GM19023 (cell line): ENCODE measurements at regions not wholly inside any gene's neighbourhood (a gene's known extent, or its start where the extent isn't known, plus 50 kb on each side); places are given as distances from the start of the nearest gene placed in this dataset.
"Not testable (repeated sequence)": the region's sequence is repeated elsewhere in the genome, so short reads cannot be mapped to it uniquely, and the experiment has no call there.

Source experiments
- ATAC-seq: cut with Tn5 transposase; IDR thresholded peaks from one replicate; pipeline ENCODE4 v1.9.1; 2021; ENCODE audit warnings: mild to moderate bottlenecking, moderate library complexity; ENCODE audit not compliant: unreplicated experiment

DNA sequence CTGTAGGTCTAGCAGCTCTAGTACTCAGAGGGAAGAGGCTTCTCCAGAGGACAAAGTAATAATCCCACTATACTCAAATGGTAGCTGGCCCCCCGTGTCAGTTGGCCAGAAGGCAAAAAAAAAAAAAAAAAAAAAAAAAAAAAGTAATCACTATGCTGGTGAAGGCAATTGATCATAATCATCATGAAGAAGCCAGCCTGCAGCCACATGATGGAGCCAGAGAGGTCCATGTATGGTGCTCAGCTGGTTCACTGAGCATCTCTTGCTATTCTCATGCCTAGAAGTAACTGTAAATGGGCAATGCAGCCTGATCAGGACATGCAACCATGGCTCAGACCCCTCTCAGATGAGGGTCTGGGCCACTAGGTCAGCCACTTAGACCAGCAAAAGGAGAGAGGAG lies 378.8 kb downstream of the MED13L start:
- ATAC-seq: no peak

DNA sequence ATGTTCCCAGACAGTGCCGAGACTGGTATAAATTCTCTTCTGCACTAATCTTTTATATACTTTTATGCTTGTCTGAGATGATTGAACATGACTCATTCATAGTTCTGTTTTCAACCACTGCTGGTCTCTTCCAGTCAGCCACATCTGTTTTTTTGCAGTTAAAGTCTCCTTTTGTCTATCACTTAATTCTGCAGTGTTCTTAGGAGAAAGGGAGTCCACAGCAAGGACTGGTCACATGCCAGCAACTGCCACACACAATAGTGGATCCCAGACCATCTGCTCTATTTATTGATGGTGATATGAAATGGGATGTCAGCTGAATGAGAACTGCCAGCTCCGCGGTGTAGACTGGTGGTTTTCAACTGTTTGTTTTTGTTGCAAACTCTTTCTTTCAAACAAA lies 379.8 kb downstream of the MED13L start:
- no peak for ATAC-seq

DNA sequence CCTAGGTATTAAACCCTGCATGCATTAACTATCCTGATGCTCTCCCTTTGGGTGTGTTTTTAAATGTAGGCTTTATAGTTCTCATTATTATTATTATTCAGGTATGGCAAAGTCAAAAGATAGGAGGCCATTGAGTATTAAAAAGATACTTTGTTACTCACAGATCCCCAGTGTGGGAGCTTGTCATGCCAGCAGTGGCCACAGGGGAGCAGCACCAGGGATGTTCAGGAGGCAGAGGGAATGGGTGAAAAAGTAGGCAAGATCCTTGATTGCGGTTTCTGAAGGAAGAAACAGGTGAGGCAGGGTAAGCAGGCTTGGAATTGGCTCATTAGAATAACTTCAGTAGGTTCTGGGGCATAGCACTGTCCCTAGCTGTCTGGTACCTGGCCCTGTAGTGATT lies 382.2 kb downstream of the MED13L start:
- ATAC-seq: no peak

DNA sequence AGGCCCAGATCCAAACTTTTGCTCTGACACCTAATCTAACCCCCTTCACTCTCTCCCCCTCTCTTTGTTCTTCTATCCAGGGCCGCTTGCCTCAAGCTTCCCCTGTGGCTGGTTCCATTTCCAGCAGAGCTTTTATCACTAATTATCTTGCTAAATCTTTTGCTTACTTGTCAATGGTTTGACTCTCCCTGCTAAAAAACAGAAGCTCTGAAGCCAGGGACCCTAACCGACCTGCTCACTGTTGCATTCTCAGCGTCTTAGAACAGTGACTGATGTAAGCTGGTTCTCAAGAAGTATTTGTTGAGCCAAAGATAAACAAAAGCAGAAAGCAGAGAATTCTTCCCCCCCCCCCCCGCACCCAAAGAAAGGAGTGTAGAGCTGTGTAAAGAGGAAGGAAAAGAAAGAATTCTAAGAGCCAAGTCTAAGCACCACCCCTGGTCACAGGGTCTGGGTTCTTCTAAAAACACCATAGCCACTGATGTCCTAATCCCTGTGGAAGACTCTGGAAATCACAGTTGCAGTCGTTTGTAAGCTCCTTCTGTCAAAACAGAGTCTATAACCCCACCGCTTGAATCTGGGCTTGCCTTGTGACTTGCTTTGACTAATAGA lies 385.8 kb downstream of the MED13L start:
- no peak for ATAC-seq

DNA sequence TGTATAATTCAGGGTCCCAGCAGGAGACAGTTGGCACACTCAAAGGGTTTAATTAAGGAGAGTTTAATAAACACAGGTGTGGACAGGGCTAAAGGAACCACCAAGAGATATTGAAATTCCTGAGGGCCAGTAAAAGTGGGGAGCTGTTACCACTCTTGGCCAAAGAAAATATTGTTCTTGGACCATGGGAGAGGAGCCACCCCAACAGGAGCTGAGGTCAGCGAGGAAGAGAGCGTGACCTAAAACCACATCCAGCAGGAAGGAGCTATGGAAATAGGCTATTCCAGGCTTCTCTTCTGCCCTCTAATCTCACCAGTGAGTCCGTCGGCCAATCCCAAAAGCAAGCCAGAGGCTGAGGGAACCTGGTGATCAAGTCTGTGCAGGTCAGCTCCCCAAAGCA lies 390.8 kb downstream of the MED13L start:
- ATAC-seq: no peak

DNA sequence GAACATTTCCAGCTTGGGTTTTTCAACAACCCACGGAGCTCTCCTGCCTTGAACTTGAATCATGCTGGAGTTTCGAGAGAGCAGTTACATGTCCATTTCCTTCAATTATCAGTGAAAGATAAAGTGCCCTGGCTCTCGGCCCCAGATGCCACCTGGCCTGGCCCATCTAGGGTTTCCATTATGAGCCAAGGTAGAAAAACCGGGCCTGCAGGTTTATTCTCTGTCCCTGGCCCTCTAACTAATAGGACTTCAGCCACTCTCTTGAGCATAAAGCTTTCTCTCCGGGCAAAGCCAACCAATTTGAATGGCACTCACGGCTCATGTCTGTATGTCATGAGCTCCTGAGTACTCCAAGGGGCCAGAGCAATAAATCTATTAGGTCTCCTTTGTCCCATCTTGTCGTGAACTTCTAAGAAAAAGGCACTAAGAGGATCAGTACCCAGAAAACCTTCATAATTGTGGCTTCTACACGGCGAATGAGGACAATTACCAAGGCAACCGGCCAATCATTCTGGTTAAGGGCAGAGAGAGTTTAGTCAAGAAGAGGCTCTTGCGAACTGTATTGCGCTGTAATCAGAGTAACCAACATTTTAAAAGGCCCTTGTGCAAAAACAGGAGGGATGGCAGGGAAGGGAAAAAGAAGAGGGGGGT lies 392.3 kb downstream of the MED13L start:
- ATAC-seq: no peak

DNA sequence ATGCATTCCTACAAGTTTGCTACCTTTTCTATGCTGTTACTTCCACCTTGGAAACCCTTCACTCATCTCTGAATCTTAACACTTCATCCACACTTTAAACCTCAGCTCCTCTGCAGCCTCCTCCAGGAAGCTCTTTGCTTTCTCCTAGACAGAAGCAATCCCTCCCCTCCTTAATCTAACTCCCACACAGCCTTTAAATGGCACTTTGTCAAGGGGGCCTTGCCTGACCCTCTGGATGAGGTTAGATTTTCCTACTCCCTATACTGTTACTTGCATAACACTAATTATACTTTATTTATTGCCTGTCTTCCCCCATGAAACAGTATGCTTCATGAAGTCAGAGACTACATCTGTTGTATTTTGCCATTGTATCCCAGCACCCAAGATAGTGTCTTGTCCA lies 394.6 kb downstream of the MED13L start:
- no peak for ATAC-seq

DNA sequence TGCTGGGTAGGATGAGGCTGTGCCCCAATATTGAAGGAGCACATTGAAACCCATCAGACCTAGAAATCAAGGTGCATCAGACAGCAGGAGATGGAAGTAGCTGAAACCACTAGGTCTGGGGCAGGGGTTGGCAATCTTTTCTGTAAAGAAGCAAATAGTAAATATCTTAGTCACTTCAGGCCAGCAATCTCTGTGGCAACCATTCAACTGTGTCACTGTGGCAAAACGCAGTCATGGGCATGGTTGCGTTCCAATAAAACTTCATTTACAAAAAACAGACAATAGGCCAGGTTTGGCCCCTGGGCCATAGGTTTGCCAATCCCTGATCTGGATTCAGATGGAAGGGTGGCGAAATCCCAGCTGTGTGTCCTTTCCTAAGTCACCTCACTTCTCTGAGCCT lies 397.3 kb downstream of the MED13L start:
- ATAC-seq: no peak

DNA sequence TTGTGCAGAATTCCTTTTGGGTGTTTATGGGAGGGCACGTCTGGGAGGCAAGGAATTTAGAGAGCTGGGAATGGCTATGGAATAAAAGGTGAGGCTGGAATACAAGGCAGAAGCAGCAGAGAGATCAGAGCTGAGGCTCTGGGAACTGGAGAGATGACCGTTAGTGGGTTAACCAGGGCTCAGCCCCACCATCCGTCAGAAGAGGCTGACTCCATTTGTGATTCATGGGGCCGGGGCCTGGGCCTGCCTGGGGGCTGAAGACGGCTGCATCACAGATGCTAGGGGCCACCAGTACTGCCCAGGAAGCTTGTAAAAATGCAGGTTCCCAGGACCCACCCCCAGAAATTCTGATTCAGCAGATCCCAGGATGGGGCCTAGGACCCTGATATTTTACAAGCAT lies 398.1 kb downstream of the MED13L start:
- no peak for ATAC-seq

DNA sequence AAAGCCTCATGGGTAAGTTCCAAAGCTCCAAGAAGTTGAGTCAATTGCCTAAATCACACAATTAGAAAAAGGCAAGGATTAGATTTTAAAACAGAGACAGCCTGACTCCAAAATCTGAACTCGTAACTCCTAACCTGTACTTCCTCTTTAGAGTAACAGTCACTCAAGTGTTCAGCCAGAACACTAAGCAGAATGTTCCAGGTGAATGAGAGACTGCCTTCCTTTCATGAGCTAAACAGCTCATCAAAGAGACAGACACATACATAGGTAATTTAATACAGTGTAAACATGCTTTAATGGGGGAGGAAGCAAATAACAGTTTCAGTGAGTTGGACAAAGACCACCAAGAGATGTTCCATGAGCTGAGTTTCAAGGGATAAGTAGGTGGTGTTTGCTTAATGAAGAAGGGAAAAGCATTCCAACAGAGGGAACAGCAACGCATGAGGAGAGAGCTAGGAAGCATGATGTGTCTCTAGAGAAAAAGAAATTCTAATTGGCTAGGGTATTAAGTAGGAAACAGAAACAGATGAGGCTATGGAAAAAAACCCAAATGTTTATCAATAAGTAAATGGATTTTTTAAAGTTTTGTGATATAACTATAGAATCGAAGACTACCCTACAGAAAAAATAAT lies 403.9 kb downstream of the MED13L start:
- no peak for ATAC-seq

DNA sequence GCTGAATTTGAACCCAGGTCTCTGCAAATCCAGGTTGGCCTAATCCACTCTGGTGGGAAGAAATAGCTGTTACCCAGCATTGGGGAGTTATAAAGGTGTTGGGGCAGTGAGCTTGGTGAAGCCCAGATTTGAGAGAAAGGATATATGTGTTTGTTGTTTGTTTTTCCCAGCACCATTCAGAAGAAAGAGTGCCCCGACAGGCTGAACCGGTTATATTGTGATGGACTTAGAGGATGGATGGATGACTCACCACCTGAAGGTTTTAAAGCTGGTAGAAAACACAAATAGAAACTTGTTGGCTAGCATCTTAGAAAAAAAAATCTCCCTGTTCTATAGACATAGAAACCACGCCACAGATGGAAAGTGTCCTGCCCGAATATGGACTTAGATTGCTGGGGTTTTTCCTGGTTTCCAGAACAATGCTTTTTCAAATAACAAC lies 404.6 kb downstream of the MED13L start:
- no peak for ATAC-seq

DNA sequence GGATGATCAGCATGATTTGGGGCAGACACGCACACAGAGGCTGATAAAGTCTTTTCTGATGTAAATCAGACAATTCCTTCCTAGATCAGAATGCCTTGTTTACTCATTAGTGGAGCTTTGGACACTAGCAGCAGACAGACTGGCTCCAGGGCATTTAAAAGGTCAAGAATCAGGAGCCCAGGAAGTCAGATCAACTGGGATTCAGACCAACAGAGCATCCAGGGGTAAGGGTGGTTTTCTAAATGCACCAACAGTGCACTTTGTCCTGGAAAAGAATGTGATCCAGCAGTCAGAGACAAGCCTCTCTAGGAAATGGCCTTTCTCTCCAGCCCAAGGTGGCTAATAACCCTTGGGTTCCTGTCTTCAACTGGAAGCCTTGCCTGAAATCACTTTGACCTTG lies 405.3 kb downstream of the MED13L start:
- no peak for ATAC-seq

DNA sequence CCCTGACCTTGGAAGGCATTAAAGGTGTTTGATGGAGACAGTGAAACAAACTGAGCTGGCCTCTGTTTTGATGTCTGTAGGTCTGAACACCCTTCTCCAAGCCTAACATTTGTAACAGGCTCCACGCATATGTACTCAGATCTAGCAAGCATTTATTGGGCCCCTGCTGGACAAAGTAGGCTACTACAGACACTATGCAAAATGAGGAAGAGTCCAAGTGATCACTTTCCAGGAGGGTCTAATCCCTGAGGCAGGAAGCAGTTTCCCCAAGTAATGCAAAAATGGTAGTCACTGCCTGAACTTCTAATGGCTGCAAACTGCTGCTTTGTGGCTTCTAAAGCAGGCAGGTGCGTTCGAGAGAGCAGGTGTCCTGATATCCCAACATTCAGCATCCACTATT lies 405.8 kb downstream of the MED13L start:
- ATAC-seq: no peak

DNA sequence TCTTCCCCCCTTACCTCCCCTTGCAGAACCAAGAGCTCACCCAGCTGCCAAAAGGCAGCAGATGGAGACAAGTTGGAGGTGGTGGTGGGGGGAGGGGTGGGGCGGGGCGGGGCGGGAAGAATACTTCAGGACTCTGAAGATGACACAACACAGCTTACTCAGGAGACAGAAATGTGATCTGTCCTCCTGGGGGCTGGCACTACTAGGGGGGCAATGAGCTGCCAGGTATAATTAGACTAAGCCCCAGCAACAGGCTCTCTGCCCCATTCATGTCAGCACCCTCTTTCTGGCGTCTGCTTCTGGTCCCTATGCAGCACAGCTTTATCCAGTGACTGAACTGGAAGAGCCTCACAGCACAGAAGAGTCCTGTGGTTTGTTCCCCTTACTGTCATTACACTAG lies 407.0 kb downstream of the MED13L start:
- no peak for ATAC-seq

DNA sequence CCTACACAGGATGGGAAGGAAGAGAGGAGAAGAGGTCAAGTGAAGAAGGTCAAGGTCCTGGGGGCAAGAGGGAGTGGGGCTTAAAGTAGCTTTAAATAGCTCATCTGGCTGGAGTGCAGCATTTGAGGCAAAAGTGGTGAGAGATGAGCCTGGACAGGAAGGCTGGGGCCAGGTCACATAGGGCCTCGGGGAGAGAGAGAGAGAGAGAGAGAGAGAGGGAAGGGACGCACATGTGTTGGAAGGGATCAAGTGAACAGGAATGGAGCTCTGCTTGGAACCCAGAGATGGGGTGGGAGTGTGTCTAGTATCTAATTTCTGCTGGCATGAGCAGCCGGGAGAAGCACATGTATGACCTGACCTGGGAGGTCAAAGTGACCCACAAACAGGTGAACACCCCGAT lies 407.5 kb downstream of the MED13L start:
- ATAC-seq: no peak

DNA sequence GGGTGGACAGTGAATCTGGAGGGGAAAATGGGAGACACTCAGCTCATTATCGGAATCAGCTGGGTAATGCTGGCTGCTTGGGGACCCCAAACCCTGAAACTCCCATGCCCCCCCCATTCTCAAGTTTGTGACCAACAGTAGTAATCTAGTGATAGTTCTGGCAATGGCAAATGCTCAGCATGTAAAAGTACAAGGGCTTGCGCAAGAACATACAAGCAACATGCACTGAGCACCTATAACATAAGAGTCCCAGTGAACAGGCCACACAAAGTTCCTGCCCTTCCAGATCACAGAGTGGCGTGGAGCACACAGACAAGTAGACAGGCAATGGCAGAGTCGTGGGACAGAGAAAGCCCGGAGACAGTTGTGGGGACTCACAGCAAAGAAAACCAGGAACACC lies 407.9 kb downstream of the MED13L start:
- ATAC-seq: no peak

DNA sequence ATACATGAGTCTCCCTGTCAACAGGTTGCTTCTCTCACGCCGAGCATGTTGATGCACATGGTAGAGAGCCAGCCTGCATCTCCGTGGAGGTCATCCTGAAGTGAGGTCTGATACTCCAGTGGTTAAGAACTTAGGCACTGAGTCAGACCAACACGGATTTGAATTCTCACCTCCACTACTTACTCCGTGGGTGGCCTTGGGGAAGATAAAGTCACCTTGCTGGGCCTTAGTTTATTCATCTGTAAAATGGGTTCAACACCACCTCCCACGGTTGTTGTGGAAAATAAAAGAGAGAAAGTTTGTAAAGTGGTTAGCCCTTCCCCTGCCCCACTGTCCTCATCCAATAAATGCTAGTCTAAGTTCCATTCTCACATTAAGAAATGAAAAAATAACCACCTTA lies 408.9 kb downstream of the MED13L start:
- no peak for ATAC-seq

DNA sequence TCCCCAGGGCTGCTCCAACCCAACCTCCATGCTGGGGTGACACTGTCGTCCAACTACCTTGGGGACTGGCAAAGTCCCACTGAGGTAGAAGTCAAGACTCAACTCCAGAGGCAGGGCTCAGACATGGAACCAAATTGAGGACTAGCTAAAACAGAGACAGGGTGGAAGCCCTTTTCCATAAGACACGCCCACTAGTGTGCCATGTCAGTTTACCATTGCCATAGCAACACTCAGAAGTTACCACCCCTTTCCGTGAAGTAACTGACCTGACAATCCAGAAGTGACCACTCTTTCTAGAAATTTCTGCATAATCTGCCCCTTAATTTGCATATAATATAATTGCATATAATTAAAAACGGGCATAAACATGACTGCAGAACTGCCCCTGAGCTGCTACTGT lies 409.6 kb downstream of the MED13L start:
- ATAC-seq: no peak

DNA sequence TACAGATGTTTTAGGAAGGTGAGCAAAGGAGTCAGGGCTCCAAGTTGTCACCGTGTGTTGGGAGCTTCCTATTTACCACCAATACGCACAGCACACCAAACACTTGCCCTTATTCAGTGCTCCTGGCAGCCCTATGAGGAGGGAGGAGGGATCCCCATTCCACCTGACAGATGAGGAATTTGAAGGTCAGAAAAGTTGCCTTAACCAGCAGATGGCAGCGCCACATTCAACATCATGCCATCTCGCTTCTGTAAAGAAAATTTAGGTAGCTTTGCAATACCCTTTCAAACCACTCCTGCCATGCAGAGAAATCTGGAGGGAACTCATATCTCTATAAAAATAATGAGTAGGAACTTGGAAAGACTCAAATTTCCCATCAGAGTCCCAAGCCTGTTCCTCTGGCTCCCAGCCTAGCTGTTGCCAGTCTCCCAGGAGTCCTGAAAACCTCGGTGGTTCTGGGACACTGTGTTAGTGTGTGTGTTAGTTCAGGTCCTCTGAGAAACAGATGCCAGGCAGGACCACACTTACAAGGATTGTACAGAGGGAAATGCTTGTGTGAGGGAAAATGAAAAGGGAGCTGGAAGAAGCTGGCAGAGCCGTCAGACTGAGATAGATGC lies 410.5 kb downstream of the MED13L start:
- ATAC-seq: no peak

DNA sequence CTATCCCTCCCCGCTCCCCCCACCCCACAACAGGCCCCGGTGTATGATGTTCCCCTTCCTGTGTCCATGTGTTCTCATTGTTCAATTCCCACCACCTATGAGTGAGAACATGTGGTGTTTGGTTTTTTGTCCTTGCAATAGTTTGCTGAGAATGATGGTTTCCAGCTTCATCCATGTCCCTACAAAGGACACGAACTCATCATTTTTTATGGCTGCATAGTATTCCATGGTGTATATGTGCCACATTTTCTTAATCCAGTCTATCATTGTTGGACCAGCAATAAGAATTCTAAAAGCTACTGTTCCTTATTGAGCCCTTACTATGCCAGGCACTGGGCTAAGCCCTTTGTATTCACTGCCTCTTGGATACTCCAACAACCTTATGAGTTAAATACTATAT lies 411.2 kb downstream of the MED13L start:
- ATAC-seq: not testable (repeated sequence)

DNA sequence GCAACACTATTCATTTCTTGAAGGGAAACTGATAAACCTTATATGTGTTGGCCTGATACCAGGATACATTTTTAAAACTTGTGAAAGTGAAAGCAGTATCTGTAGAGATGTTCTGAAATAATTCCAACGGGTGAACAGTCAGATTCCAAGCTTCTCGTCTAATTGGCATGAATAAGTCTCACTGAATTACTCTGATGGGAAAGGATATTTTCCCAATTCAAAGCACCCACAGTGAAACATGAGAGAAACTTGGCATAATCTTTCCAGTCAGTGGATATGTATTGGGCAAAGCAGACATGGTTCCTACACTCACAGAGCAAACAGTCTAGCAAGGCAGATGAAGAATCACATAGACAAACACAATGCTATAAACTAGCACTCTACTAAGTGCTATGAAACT lies 413.1 kb downstream of the MED13L start:
- ATAC-seq: no peak

DNA sequence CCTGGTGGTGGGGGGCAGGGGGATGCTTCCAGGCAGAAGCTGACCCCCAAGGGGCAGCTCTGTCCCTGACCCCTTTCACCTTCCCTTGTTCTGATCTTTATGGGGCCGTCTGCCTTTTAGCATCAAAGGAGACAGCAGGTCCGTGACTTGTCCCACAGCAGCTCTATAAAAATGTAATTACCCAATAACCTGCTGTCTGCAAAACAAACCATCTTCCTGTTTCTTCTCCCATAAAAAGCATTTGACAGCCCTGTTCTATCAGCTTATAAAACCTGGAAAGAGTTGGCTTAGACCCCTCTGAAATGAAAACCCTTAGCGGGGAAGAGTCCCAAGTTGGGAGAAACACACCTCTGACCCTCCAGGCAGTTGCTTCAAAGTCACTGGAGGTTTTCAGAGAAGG lies 416.9 kb downstream of the MED13L start:
- no peak for ATAC-seq
